GM10266 (cell line): ENCODE measurements at regions not wholly inside any gene's neighbourhood (a gene's known extent, or its start where the extent isn't known, plus 50 kb on each side); places are given as distances from the start of the nearest gene placed in this dataset.

Source experiments
- DNase-seq: peaks from one replicate; pipeline ENCODE4 v3.0.0; 2012; ENCODE audit errors: extremely low spot score
- CTCF ChIP-seq: IDR thresholded peaks from 2 replicates; pipeline ENCODE4 v1.5.1; 2012; ENCODE audit warnings: mild to moderate bottlenecking, low read depth; ENCODE audit not compliant: control insufficient read depth, insufficient read depth; ENCODE audit errors: missing control alignments

DNA sequence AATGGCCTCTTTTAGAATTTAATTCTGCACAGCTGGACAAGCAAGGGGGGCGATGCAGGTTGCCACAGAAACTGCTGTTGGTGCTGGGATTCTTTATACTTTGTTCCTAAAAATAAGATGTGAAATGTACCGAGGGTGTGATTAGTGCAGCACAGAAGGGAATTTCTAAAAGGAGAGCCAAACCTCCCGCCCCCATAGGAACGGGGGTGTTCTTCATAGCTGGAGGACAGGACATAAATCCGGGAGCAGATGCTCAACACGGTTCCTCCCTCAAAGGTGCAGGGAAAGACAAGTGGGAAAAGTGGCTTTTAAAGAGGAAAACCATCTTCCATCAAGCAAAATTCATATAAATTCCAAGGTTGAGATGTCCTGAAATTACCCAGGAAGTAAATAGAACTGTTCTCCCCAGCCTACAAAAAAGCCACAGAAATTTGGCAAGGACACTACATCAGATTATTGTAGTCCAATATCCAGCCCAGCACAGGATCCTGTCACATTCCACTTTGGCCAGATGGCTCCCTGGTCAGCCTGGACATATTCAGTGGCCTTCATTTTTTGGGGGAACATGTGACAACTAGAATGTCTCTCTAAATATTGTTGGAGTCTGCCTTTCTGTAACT is 51.4 kb upstream of the TMX1 start:
- DNase-seq: no peak
- no peak for TF ChIP-seq CTCF

- no peak for TF ChIP-seq CTCF
- DNase-seq: no peak
Observed at GRCh38 chr14:51189600-51190376, 50.3 kb upstream of the TMX1 start.
